ENCODE measurements at regions not wholly inside any gene's neighbourhood (a gene's known extent, or its start where the extent isn't known, plus 50 kb on each side); places are given as distances from the start of the nearest gene placed in this dataset.

- TF ChIP-seq CTCF (IDR thresholded peaks at IDR 0.05): no peak
- TF ChIP-seq GABPA (IDR thresholded peaks at IDR 0.05; ENCODE audit: low read depth): no peak
These were observed 97.8 kb downstream of the ASB1 start for GRCh38 chr2:238524426-238524983.

Measured in SK-N-SH (cell line).